ENCODE measurements at regions not wholly inside any gene's neighbourhood (a gene's known extent, or its start where the extent isn't known, plus 50 kb on each side); places are given as distances from the start of the nearest gene placed in this dataset.

- no peak for TF ChIP-seq CTCF (IDR thresholded peaks at IDR 0.05)
- TF ChIP-seq POLR2AphosphoS5 (IDR thresholded peaks at IDR 0.05), result no peak
- TF ChIP-seq POLR2A (IDR thresholded peaks at IDR 0.05), result no peak
These were observed 366.5 kb upstream of the TBL1XR1 start for GRCh38 chr3:177563792-177564191.

Measured in breast epithelium (tissue), 3 donors.